NCI-H2081 treated with DMSO at 0.1 percent for 48 hours (cell line): ENCODE measurements at regions not wholly inside any gene's neighbourhood (a gene's known extent, or its start where the extent isn't known, plus 50 kb on each side); places are given as distances from the start of the nearest gene placed in this dataset.
"Not testable (repeated sequence)": the region's sequence is repeated elsewhere in the genome, so short reads cannot be mapped to it uniquely, and the experiment has no call there.

Experiments
- DNase-seq: peaks from one replicate; lab custom pipeline; 2025; lab: John Stamatoyannopoulos, UW

DNA sequence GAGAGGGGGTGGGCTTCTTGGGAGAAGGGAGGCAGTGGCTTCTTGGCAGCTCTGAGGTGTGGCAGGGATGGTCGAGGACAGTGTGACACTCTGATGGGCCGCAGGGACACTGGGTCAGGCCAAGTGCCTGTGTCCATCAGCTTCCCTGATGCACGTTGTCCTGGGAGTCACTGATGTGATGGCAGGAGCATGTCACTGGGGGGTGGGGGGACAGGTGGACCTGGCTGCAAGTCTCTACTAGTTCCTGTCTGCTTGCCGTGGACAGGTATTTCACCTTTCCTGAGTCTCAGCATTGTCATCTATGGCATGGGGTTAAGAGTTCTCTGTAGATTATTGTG, 592.9 kb downstream of the TBC1D22A start:
- DNase-seq = no peak

GRCh38 chr22:47354668-47355387, 592.4 kb downstream of the TBC1D22A start:
- no peak for DNase-seq

- no peak for DNase-seq
Measured at GRCh38 chr22:47352920-47353700, 590.7 kb downstream of the TBC1D22A start.

GRCh38 chr22:47351836-47352579, 589.6 kb downstream of the TBC1D22A start:
- DNase-seq = no peak

DNA sequence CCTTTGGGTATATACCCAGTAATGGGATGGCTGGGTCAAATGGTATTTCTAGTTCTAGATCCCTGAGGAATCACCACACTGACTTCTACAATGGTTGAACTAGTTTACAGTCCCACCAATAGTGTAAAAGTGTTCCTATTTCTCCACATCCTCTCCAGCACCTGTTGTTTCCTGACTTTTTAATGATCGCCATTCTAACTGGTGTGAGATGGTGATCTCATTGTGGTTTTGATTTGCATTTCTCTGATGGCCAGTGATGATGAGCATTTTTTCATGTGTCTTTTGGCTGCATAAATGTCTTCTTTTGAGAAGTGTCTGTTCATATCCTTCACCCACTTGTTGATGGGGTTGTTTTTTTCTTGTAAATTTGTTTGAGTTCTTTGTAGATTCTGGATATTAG, 583.8 kb downstream of the TBC1D22A start:
- not testable (repeated sequence) for DNase-seq

- no peak for DNase-seq
Measured at GRCh38 chr22:47345025-47345424, 582.6 kb downstream of the TBC1D22A start.

GRCh38 chr22:47344414-47344813, 582.0 kb downstream of the TBC1D22A start:
- DNase-seq = no peak

DNA sequence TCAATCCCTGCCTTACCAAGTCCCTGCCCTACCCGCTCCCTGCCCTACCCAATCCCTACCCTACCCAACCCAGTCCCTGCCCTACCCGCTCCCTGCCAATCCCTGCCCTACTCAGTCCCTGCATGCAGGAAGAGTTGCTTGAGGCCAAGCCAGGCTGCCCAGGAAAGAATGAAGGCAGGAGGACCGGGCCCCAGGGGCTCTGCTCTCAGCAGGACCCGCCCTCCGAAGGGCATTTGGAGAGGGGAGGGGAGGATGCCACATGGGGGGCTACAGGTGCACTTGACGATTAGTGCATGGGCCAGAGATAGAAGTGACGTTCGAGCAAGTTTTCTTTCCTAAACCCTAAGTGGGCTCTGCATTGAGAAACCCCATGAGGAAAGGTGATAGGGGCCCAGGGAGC, 581.2 kb downstream of the TBC1D22A start:
- DNase-seq = no peak

- no peak for DNase-seq
Measured at GRCh38 chr22:47342446-47342845, 580.0 kb downstream of the TBC1D22A start.

DNA sequence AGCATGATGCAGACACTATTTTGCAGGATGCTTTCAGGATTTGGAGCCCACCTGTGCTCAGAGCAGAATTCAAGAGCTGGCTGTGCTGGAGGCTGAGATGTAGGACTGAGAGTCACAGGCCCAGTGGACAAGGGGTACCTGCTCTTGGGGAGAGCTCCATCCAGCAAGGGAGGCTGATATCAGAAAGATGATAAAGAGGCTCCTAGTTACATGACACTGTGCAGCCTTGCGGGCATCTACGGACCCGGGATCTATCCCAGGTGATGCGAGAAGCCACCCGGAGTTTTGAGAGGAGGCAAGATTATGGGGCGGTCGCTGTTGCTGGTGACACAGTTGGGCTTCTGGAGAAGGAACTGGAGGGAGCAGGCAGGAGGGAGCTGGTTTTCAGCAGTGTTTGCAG, 579.0 kb downstream of the TBC1D22A start:
- DNase-seq = no peak

GRCh38 chr22:47340851-47341436, 578.5 kb downstream of the TBC1D22A start:
- no peak for DNase-seq

DNA sequence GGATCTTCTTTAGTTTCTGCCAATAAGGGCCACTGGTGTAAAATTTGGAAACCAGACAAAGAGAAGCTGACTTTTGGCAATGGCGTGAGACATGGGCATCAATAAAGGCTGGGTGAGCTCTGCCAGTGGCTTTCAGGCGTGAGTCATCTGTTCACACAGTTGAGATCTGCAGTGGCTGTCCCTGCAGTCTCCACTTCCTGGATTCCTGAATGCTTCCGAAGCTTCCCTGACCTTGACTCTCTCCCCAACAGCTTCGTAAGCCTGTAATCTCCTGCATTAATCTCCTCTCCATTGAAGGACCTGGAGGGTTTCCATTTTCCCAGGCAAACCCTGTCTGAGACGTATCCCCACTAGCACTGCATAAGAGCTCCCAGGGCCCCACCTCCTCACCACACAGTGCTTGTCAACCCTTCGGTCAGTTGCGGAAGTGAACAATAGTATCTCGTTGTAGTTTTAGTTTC, 574.7 kb downstream of the TBC1D22A start:
- DNase-seq = no peak

GRCh38 chr22:47335958-47336357, 573.5 kb downstream of the TBC1D22A start:
- DNase-seq = no peak

GRCh38 chr22:47335460-47335859, 573.0 kb downstream of the TBC1D22A start:
- no peak for DNase-seq

DNA sequence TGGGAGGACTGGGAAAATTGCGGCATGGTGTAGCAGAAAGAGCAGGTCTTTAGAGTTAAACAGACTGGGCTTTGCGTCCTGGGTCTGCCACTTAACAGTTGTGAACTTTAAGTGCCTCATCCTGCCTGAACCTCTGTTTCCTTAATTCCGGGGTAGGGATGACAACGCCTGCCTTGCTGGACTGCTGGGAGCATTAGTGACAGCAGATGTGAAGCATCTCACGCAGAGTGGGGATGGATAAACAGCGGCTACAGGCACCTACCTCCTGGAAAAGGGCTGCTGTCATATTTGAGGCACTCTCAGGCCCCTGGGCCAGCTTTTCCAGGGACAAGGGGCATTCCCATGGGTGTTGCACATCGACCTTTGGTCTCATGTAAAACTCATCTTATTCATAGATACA, 572.2 kb downstream of the TBC1D22A start:
- no peak for DNase-seq

- peak; percentile 48 for DNase-seq
Measured at GRCh38 chr22:47333625-47334024, 571.2 kb downstream of the TBC1D22A start.

DNA sequence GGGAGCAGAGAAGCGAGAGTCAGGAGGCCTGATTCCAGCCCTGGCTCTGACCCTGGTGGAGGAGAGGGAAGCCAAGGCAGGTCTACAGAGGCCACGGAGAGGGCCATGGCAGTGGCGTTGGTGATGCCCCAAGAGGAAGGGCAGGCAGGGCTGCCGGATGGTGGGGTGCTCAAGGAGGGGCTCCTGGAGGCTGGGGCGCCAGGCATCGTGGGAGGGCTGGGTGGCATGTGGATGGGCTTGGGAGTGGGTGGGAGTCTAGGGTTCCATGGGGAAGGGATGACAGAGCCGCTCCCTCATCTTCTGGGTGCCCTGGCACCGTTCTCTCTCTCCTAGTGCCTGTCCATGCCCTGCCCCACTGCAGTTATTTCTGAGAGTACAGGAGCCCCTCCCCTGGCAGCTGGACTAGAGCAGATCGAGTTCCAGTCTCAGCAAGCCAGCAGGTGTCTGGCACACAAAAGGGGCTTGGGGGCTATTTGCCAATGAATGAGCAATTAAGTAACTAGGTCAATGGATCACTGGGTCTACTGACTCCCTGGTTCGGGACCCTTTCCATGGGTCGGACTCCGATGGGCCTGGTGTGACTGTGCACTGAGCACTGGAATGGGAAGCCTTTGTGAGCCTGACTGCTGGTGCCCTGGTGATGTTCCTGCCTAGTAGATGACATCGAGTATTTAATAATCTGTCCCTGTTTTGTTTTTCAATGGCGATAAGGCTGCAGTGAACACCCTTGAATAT, 570.0 kb downstream of the TBC1D22A start:
- no peak for DNase-seq

DNA sequence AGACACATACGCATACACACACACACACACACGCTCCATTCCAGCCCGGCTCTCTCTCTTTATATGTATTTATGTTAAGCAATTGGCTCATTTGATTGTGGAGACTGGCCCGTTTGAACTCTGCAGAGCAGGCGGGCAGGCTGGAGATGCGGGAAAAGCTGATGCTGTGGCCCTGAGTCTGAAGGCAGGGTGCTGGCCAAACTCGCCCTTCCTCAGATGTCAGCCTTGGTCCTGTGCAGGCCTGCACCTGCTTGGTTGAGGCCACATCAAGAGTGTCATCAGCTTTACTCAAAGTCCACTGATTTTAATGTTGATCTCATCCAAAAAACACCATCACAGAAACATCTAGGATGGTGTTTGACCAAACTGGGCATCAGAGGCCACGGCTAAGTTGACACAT, 569.3 kb downstream of the TBC1D22A start:
- no peak for DNase-seq

- no peak for DNase-seq
Measured at GRCh38 chr22:47329727-47330650, 567.5 kb downstream of the TBC1D22A start.

DNA sequence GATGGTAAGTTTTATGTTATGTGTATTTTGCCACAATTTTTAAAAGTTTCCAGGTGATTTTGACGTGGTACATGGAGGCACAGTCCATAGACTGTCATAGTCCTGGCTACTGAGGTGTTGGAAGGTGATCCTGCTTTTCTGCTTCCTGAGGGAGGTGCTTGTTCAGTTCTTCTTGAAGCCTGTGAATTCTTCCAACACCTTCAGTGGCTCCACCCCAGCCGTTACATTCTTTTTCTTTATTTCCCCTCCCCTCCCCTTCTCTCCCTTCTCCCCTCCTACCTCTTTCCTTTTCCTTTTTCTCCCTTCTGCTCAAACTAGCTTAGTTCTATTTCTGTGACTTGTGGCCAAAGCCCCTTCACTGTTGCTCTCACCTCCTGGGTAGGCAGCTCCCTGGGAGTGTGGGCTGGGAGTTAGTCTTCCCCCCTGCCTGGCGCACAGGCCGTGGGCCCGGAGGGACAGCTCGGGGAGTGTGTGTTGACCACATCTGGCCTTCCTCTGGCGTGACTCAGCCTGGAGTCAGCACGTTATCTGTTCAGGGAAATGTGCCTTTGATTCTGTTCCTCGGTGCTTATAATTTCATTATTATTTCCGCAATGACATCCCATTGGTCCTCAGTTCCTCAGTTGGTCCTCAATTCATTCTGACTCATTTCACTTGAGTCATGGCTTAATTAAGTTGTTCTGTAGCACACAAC, 566.2 kb downstream of the TBC1D22A start:
- DNase-seq = no peak
